SHP77 treated with DMSO at 0.1 percent for 48 hours (cell line): ENCODE measurements at regions not wholly inside any gene's neighbourhood (a gene's known extent, or its start where the extent isn't known, plus 50 kb on each side); places are given as distances from the start of the nearest gene placed in this dataset.

Experiments
- DNase-seq: peaks from one replicate; lab custom pipeline; 2025; lab: John Stamatoyannopoulos, UW

GRCh38 chr1:199747984-199748383, 279.5 kb upstream of the NR5A2 start:
- no peak for DNase-seq

DNA sequence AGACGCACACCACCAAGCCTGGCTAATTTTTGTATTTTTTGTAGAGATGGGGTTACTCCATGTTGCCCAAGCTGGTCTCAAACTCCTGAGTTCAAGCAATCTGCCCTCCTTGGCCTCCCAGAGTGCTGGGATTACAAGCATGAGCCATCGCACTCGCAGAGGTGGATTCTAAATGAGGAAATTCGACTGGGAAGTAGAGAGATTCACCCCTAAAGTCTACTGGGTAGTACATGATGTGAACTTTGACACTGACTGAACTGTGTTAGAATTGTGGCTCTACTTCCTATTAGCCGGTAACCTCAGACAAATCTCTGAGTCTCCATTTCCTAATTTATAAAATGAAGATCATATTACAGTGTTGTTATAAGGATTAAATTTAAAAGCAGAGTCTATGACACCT, 276.0 kb upstream of the NR5A2 start:
- DNase-seq, result no peak

DNA sequence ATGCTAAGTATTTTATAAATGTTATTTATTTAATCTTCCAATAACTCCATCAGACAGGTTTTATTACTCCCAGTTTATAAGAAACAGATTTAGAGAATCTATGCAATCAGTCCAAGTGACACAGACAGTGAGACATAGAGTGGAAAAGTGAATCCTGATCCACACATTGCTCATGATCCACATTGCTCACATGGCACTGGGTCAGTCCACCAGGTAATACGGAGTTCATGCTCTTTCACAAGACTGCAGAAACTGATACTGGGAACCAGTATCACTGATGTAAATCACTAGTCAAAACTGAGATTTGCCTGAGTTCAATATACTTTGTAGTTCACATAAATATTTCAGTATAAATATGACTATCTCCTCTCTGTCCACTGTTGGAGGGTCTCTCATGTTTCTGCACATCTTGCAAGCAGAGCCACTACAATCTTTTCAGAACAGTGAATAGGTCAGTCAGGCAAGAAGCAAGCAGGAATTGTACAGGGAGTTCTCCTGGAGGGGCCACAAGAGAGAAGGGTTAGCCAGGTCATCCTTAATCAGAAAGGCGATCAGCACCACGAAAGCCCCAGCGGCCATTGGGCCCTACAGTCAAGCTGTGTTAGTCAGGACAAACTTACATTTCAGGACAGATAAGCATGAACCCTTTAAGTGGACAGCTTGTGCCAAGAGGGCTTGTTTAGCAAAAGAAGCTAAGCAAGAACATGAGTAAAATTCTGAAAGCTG, 275.4 kb upstream of the NR5A2 start:
- DNase-seq, result no peak

DNA sequence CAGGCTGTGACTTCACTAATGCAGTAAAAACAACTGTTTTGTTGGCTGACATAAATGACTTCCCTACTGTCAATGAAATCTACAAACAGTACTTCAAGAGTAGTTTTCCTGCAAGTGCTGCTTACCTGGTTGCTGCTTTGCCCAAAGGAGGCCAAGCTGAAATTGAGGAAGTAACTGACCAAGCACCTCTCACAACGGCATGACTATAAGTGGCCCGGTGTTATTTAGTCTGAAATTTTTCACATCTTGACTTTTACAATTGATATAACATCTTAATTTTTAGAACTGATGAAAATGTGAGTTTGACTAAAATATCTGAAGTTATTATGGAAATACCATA, 274.9 kb upstream of the NR5A2 start:
- no peak for DNase-seq

DNA sequence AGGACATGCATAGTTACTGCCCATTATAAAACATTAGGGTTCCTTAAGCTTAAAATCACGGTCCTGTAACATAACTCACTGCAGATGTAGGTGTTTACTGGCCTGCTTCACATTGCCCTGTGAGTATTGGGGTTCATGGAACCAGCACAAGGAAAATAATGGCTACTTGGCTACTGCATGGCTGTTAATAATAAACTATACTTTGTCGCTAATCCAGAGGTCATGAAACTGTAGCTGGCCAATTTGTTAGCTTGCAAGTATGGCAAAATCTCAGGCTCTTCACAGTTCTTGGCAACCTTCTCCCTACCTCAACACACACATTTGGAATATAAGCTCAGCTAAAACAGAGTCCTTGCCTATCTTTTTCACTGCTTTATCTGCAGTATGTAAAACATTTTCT, 274.0 kb upstream of the NR5A2 start:
- no peak for DNase-seq

DNA sequence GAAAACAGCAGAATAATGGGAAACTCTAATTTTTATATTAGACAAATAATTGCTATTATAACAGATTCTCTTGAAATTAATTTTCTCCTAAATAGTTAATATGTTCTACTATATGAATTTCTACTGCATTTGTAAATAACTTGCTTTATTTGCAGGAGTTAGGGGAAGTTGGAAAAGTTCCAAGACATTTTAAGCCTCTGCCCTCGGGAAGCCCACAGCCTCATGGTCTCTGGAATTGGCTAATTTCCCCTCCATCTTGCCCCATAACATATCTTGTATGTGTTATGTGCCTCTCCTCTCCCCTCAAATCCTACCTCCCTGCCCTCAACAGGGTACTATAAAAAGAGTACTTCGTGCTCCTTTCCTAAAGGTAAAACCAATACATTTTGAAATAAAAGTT, 271.4 kb upstream of the NR5A2 start:
- no peak for DNase-seq

DNA sequence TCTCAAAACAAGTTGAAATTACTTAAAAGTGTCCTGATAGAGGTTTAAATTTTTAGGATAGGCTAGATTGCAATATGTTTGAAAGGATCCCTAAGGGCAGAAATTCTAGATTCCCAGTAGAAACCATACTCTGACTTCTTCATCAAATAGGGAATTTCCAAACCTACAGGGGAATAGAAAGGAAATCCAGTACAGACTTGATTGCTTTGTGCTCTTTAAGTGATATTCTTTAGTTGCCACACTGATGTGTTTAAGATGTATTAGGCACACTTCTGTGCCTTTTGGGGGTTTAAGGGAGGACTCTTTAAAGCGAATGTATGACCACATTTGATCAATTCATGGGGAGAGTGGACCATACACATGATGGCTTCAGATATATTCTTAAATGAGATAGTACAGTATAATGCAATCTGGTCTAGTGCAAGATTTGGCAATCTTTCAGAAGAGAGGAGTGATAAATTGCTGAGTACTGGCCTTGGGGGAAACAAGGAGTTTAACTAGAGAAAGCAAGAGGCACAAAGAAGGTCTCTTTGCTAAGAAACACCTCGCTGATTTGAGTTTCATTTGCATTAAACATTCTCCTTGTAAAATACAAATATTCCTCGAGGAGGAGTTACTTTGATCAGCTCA, 268.8 kb upstream of the NR5A2 start:
- no peak for DNase-seq

DNA sequence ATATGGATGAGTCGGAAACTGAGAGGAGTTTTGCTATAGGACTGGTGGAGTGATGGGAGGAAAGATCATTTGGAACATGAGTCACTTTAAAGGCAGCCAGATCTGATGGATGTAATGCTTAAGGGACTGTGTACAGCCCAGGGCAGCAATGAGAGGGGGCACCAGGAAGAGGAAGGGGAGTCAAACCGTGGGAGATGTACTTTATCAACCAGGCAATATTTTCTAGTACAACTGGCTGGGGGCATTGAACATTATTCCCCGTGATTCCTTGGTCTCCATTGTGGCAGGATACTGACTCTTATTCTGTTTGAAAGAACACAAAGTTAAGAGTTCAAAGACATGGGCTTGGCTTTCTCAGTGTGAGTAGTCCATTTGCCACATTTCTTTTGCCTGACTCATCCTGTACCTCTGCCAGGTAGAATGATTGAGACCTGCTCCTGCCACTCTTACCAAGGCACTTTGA, 268.2 kb upstream of the NR5A2 start:
- no peak for DNase-seq

DNA sequence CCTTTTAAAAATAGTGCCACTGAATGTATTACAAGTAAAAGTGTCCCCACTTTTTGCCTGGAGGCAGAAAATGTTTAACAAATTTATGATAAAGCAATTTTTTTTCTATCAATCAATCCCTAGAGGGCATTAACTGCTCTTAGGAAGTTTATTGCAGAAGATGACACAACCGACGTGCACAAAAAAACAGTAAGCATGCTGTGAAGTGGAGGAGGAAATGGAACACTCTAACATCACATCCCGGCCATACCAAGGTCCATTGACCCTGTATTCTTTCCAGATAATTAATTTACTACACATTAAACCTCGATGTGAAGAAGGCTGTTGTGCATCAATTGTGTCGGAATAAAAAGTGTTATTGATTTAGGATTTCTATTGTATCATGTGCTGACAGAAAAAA, 264.9 kb upstream of the NR5A2 start:
- no peak for DNase-seq

DNA sequence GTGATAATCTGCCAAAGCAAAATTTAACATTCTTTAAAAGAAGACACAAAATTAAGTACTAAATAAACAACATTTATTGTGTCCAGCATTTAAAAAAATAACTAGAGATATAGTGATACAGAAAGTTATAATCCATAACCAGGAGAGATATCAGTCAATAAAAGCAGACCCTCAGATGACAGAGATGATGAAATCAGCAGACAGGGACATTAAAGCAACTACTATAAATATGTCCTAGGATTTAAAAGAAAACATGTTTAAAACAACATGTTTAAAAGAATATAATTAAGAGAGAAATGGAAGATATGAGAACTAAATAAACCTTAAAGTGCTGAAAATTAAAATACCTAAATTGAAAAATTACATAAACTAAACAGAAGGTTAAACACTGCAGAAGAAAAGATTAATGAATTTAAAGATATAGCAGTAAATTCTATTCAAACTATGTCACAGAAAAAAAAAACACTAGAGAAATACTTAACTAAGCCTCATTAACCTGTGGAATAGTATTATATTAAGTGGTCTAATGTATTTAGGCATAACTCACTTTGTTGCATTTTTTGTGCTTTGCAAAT, 261.2 kb upstream of the NR5A2 start:
- DNase-seq, result no peak

DNA sequence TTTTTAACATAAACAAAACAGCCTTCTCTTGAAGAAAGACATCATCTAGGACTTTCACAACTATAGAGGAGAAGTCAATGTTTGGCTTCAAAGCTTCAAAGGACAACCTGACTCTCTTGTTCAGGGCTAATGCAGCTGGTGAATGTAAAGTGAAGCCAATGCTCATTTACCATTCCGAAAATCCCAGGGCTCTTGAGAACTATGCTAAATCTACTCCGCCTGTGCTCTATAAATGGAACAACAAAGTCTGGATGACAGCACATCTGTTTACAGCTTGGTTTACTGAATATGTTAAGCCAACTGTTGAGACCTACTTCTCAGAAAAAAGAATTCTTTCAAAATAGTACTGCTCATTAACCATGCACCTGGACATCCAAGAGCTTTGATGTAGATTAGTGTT, 259.8 kb upstream of the NR5A2 start:
- no peak for DNase-seq

- no peak for DNase-seq
Observed at GRCh38 chr1:199774433-199775089, 252.9 kb upstream of the NR5A2 start.

- DNase-seq, result no peak
Observed at GRCh38 chr1:199776768-199777497, 250.6 kb upstream of the NR5A2 start.

DNA sequence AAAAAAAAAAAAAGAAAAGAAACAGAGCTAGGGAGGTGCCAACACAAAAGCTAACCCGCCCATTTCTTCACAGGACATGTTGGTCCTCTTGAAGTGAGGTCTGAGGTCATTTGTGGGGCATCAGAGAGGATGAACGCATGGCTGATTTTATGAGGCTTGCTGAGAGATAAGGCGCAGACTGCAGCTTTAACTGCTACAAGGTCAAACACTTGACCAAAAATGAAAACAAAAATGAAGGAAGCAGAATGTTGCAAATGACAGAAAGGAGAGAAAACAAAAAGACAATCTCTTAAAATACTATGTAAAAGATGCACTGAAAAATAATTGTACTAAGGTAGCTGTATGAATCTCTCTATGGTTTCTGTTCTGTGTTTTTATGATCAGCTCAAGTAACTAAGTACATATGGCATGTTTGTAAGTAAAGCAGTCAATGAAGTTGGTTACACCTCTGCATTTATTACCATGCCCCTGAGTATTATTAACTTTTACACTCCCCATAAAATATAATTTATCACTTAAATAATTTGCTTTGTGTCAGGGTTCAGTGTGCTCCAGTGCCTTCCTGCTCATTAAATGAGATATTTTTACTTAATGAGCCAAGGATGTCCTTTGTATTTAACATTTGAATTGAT, 249.1 kb upstream of the NR5A2 start:
- DNase-seq, result no peak

DNA sequence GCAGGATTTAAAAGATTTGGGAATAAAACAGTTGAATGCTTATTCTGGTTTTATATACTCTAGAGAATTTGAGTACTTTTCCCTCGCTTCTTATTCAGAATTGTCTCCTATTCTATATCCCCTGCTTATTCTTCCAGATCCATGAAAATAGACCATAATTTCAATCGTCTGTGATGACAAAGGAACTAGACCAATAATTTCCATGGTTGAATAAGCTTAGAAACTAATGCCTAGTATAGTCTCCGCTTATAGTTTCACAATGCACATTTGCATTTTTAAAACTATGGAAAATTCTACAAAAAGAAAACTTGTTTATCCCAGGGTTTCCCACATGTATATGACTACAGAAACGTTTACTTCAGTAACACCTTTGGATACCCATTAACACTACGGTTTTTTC, 247.4 kb upstream of the NR5A2 start:
- no peak for DNase-seq

GRCh38 chr1:199780948-199781670, 246.4 kb upstream of the NR5A2 start:
- no peak for DNase-seq

DNA sequence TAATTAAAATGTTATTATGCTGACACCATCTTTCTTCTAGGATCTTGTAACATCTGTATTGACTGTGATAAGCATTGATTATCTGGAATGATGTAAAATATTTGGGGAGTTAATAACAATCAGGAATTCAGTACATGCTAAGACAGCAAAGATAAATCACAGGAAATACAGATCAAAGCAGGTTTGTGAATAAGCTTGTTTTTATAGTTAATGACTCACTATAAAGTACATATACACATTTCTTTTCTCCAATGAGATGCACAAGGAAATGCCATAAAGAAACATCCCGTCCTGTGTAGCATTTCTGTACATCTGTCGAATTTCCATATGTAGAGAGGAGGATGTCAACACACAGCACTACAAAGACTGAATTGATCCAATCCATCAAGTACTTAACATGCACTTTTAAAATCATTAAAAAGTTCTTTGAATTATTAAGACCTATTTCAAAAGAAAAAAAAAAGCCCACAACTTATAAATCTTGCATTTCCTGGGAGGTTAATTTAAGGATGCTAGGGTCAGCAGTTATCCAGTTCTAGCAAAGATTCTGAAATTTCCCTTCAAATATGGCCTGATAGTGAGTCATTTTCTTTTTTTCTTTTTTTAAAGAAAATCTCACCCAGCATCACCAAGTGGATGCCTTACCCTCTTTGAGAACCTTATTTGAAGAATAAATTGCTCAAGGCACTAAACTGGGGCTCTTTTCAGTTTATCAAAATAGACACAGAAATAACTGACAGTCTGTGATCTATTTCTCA, 243.2 kb upstream of the NR5A2 start:
- DNase-seq, result no peak

GRCh38 chr1:199786695-199787094, 240.8 kb upstream of the NR5A2 start:
- DNase-seq, result no peak

DNA sequence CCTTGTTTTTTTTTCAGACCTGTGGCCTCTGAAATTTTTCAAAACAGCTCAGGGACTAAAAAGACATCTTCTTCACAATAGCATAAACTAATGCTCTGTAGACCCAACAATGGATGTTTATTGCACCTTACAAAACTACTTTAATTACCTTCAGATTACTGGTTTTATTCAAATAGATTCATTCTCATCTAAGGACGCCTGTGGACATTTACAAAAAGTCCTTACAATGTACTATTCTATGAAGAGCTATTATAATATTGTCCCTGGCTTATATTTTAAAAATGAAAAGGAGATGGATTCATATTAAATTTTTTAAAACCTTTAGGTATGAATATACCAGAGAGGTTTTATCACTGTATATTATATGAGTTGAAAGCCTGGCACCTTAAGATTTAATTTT, 238.4 kb upstream of the NR5A2 start:
- no peak for DNase-seq

GRCh38 chr1:199791495-199791894, 236.0 kb upstream of the NR5A2 start:
- no peak for DNase-seq

DNA sequence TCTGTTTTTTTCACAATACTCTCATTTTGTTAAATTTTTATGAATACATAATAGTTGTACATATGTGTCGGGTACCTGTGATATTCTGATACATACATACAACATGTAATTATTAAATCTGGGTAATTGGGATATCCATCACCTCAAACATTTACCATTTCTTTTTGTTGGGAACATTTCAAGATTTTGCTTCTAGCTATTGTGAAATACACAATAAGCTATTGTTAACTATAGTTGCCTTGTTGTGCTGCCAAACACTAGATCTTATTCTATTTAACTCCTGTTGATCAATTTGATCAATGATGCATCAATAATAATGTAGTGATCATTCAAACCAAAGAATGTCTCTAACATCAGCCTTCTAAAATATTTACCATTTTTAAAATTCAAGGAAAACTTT, 234.6 kb upstream of the NR5A2 start:
- DNase-seq, result no peak
